GM06990 (cell line): ENCODE measurements at regions not wholly inside any gene's neighbourhood (a gene's known extent, or its start where the extent isn't known, plus 50 kb on each side); places are given as distances from the start of the nearest gene placed in this dataset.
A peak's percentile ranks its signal among the peaks of the same experiment; 100 is the strongest.

Experiments
- DNase-seq: peaks from one replicate; pipeline ENCODE4 v3.0.0-alpha.2; 2011; ENCODE audit not compliant: insufficient read length; ENCODE audit errors: extremely low read depth
- H3K27me3 ChIP-seq: replicated peaks from 2 replicates; pipeline ENCODE4 v1.6.0; 2011; ENCODE audit warnings: low read length; ENCODE audit not compliant: control insufficient read depth, insufficient read depth
- H3K36me3 ChIP-seq: 2 replicates; pipeline ENCODE4 v1.5.1; 2011; ENCODE audit warnings: low read length; ENCODE audit not compliant: control insufficient read depth, insufficient read depth
- H3K4me3 ChIP-seq: replicated peaks from 2 replicates; pipeline ENCODE4 v1.5.1; 2011; ENCODE audit warnings: low read depth, mild to moderate bottlenecking, control low read depth, low read length
- CTCF ChIP-seq: IDR thresholded peaks from 2 replicates; pipeline ENCODE4 v1.5.1; 2011; ENCODE audit warnings: low read length, control low read depth, mild to moderate bottlenecking, inconsistent platforms; ENCODE audit not compliant: insufficient read depth, poor library complexity, severe bottlenecking

DNA sequence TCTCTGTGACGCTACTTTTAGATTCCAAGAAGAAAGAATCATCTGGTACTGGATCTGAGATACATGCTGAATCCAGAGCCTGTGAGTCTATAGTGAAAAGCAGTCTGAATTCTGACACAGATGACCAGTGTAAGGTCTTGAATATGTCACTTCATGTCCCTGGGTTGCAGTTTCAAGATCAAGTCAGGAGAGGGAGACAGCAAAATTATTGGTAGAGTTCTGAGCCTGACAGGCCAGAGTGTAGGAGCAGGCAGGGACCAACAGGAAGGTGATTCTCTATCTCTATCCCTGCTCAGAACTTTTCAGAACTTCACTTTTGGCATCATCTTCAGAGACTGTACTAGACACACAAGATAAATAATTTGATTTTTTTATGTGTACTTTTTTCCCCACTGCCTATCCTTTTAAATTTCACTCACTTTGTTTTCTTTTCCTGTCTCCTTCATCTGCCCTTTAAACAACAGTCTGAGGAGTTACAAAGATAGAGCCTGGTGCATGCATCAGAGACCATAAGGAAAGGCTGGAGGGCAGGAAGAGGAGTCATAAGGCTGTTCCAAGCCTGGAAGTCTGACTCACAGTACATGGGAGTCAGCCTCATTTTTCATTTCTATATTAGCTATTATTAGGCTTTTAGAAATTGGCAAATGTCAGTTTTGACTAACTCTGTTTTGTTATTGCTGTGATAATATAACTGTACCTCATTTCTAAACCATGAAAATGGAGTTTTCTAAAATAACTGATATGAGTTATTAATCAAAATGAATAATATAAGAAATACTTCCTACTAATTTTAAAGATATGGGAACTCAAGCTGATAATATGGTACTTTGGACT lies 120.2 kb upstream of the TMEM229A start:
- Histone ChIP-seq H3K36me3 (no peaks in the 10 kb centered on the region), H3K27me3 (no peaks in the 10 kb centered on the region), H3K4me3 (no peak overlapping the region)
- peak; percentile 47 for TF ChIP-seq CTCF
- DNase-seq = peak; percentile 7

DNA sequence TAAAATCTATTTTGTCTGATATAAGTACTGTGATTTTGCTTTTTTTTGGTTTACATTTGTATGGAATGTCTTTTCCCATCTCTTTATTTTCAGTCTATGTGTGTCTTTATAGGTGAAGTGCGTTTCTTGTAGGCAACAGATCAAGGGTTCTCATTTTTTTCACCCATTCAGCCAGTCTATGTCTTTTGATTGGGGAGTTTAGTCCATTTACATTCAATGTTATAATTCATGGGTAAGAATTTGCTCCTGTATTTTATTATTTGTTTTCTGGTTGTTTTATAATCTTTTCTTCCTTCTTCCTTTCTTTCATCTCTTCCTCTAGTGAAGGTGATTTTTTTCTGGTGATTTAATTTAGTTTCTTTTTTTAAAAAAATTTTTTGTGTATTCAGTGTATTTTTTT lies 104.8 kb upstream of the TMEM229A start:
- no peak for DNase-seq
- Histone ChIP-seq H3K4me3 (no peak overlapping the region), H3K36me3 (no peaks in the 10 kb centered on the region), H3K27me3 (no peaks in the 10 kb centered on the region)
- TF ChIP-seq CTCF = no peak

DNA sequence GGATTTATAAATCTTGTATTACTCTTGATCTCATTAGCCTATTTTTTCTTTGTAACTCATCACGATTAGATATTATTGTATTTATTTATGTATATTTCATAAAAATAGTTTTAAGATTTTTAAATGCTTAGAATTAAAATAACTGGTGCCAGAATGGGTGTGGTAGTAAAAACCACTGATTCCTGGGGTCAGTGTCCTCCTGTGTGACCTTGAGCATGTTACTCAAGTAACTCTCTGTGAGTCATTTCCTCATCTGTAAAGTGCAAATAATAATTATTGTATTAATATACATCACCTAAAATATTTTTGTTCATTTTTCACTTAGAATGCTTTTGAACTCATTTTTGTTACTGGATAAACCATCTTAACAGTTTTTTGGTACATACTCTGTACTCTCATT lies 91.3 kb upstream of the TMEM229A start:
- TF ChIP-seq CTCF = no peak
- H3K27me3 ChIP-seq = no peaks in the 10 kb centered on the region
- no peaks in the 10 kb centered on the region for H3K36me3 ChIP-seq
- DNase-seq = no peak
- no peak overlapping the region for H3K4me3 ChIP-seq

GRCh38 chr7:124120911-124121310 lies 88.0 kb upstream of the TMEM229A start:
- no peaks in the 10 kb centered on the region for H3K36me3 ChIP-seq
- no peaks in the 10 kb centered on the region for H3K27me3 ChIP-seq
- no peak for DNase-seq
- H3K4me3 ChIP-seq = no peak overlapping the region
- no peak for TF ChIP-seq CTCF

GRCh38 chr7:124113045-124113444 lies 80.2 kb upstream of the TMEM229A start:
- no peak for TF ChIP-seq CTCF
- no peak overlapping the region for H3K4me3 ChIP-seq
- no peak for DNase-seq
- H3K36me3 ChIP-seq = no peaks in the 10 kb centered on the region
- H3K27me3 ChIP-seq = no peaks in the 10 kb centered on the region; the same call in 1 of the 2 replicates
